RWPE2 (cell line): ENCODE measurements at regions not wholly inside any gene's neighbourhood (a gene's known extent, or its start where the extent isn't known, plus 50 kb on each side); places are given as distances from the start of the nearest gene placed in this dataset.

Experiments used
- ATAC-seq: fragments of 200-7000 bp; cut with Tn5 transposase; 3 replicates; pipeline ENCODE4 v1.9.1; 2021; ENCODE audit warnings: low read depth
- DNase-seq: peaks from one replicate; pipeline ENCODE4 v3.0.0-alpha.2; 2020; ENCODE audit warnings: low spot score
- H3K27ac ChIP-seq: fragments of 450-650 bp; 2 replicates; pipeline ENCODE4 v1.5.1; 2017; ENCODE audit warnings: mild to moderate bottlenecking; ENCODE audit not compliant: poor library complexity, severe bottlenecking
- H3K27me3 ChIP-seq: fragments of 250-450 bp; sonication (Bioruptor Pico); 2 replicates; pipeline ENCODE4 v1.5.1; 2021; ENCODE audit warnings: mild to moderate bottlenecking, moderate library complexity; ENCODE audit not compliant: insufficient read depth, poor library complexity, severe bottlenecking
- H3K36me3 ChIP-seq: fragments of 250-450 bp; sonication (Bioruptor Pico); 2 replicates; pipeline ENCODE4 v1.5.1; 2020; ENCODE audit warnings: low read depth, mild to moderate bottlenecking, moderate library complexity
- H3K4me1 ChIP-seq: fragments of 250-450 bp; sonication (Bioruptor Pico); 2 replicates; pipeline ENCODE4 v1.5.1; 2021; ENCODE audit warnings: mild to moderate bottlenecking, moderate library complexity; ENCODE audit not compliant: insufficient read depth, poor library complexity, severe bottlenecking
- H3K4me3 ChIP-seq: fragments of 250-450 bp; sonication (Bioruptor Pico); 2 replicates; pipeline ENCODE4 v1.5.1; 2021; ENCODE audit warnings: mild to moderate bottlenecking, moderate library complexity; ENCODE audit not compliant: severe bottlenecking
- H3K9me3 ChIP-seq: fragments of 250-450 bp; sonication (Bioruptor Pico); 2 replicates; pipeline ENCODE4 v1.5.1; 2021; ENCODE audit warnings: mild to moderate bottlenecking, moderate library complexity; ENCODE audit not compliant: severe bottlenecking
- CTCF ChIP-seq: fragments of 450-650 bp; IDR thresholded peaks from one replicate; pipeline ENCODE4 v1.5.1; 2017; ENCODE audit warnings: mild to moderate bottlenecking, moderate library complexity; ENCODE audit not compliant: poor library complexity, severe bottlenecking

- Histone ChIP-seq H3K9me3 (no peaks in the 10 kb centered on the region), H3K27ac (no peak overlapping the region), H3K36me3 (no peaks in the 10 kb centered on the region), H3K4me1 (no peaks in the 10 kb centered on the region), H3K4me3 (no peak overlapping the region), H3K27me3 (no peaks in the 10 kb centered on the region)
- ATAC-seq (no peak), DNase-seq (no peak)
- no peak for TF ChIP-seq CTCF
Observed at GRCh38 chr2:136433261-136433660, 315.3 kb upstream of the CXCR4 start.

DNA sequence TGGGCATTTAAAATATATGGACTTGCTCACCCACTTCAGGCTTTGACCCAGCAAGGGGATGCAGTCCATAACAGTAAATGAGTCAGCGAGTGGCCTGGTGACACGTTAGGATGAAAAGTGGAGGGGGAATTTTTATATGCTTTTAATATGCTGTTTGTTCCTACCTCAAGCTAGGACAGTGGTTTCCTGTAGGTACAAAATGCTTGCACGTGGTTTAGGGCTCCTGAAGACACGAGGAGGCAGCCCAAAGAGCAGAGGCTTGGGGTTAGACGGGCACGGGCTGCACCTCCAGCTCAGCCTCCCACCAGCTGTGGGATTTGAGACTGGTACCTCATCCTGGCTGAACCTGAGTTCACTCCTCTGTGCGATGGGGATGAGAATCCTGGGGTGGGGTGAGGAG lies 306.2 kb upstream of the CXCR4 start:
- Histone ChIP-seq H3K36me3 (no peaks in the 10 kb centered on the region), H3K9me3 (no peaks in the 10 kb centered on the region), H3K27ac (no peak overlapping the region), H3K27me3 (no peaks in the 10 kb centered on the region), H3K4me3 (no peak overlapping the region), H3K4me1 (no peaks in the 10 kb centered on the region)
- DNase-seq: no peak
- no peak for TF ChIP-seq CTCF
- ATAC-seq: no peak

- DNase-seq: no peak
- no peaks in the 10 kb centered on the region for H3K27me3 ChIP-seq
- peak; percentile 98 for ATAC-seq
- peak; percentile 89 for TF ChIP-seq CTCF
- H3K36me3 ChIP-seq: no peaks in the 10 kb centered on the region
- H3K9me3 ChIP-seq: no peaks in the 10 kb centered on the region
- no peaks in the 10 kb centered on the region for H3K4me1 ChIP-seq
- H3K27ac ChIP-seq: no peak overlapping the region
- peak overlapping the region; percentile 6 for H3K4me3 ChIP-seq
Observed at GRCh38 chr2:136423516-136423996, 305.6 kb upstream of the CXCR4 start.

GRCh38 chr2:136422512-136422911 lies 304.6 kb upstream of the CXCR4 start:
- Histone ChIP-seq H3K27ac (no peak overlapping the region), H3K27me3 (peaks cover 3% of the 10 kb centered on the region), H3K36me3 (no peaks in the 10 kb centered on the region), H3K9me3 (no peaks in the 10 kb centered on the region), H3K4me1 (no peaks in the 10 kb centered on the region), H3K4me3 (no peak overlapping the region)
- DNase-seq (no peak), ATAC-seq (no peak)
- no peak for TF ChIP-seq CTCF

DNA sequence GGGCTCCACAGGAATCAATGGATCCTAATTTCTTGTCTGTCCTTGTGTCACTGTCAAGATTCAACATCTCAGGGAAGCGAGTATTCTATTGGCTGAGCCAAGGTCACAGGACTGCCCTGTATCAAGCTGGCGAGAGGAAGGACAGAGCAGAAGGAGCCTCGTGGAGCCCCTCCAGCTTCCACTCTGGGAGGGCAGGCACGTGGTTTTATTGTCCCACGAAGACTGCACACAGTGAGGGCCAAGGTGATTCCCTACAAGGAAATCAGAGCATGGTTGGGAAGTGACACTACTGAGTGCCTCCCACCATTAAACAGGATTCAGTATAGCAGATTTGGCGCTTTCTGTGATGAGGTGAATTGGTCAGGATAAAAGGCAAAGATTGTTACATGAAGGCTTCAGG lies 302.4 kb upstream of the CXCR4 start:
- Histone ChIP-seq H3K4me3 (no peak overlapping the region), H3K36me3 (no peaks in the 10 kb centered on the region), H3K27ac (no peak overlapping the region), H3K9me3 (no peaks in the 10 kb centered on the region), H3K27me3 (peaks cover 5% of the 10 kb centered on the region), H3K4me1 (no peaks in the 10 kb centered on the region)
- DNase-seq (no peak), ATAC-seq (no peak)
- no peak for TF ChIP-seq CTCF
